ENCODE measurements at regions not wholly inside any gene's neighbourhood (a gene's known extent, or its start where the extent isn't known, plus 50 kb on each side); places are given as distances from the start of the nearest gene placed in this dataset.

DNA sequence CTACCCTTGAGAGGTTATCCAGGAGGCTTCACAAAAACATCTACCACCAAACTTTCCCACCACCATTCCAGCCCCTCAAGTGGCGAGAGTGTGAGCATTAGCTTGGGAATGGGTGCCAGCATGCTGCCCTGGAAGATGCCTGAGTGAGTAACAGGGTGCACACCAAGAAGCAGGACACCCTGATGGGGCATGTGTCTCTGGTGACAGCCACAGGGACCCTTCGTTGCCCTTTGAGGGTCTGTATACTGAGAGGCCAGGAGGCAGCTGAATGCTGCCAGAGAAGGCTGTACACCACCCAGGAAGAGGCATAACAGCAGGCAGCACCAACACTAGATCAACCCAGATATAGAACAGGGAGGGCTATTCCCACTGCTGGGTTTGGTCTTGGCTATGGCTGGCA, 233.6 kb upstream of the THSD7B start:
- Histone ChIP-seq H3K27me3 (ENCODE audit: control insufficient read depth, insufficient read depth, low read length) (no peaks in the 10 kb centered on the region), H3K4me3 (ENCODE audit: low read depth, low read length) (no peak overlapping the region), H3K36me3 (ENCODE audit: control insufficient read depth, insufficient read depth, low read length) (no peaks in the 10 kb centered on the region)
- no peak for DNase-seq (ENCODE audit: low read depth)
- TF ChIP-seq CTCF (IDR thresholded peaks at IDR 0.05; ENCODE audit: insufficient read depth, low read length, poor library complexity, severe bottlenecking): no peak

- no peak for TF ChIP-seq CTCF (IDR thresholded peaks at IDR 0.05; ENCODE audit: insufficient read depth, low read length, poor library complexity, severe bottlenecking)
- Histone ChIP-seq H3K27me3 (ENCODE audit: control insufficient read depth, insufficient read depth, low read length) (no peaks in the 10 kb centered on the region), H3K36me3 (ENCODE audit: control insufficient read depth, insufficient read depth, low read length) (no peaks in the 10 kb centered on the region), H3K4me3 (ENCODE audit: low read depth, low read length) (no peak overlapping the region)
- DNase-seq (ENCODE audit: low read depth): no peak
Observed at GRCh38 chr2:136530146-136530545, 235.2 kb upstream of the THSD7B start.

DNA sequence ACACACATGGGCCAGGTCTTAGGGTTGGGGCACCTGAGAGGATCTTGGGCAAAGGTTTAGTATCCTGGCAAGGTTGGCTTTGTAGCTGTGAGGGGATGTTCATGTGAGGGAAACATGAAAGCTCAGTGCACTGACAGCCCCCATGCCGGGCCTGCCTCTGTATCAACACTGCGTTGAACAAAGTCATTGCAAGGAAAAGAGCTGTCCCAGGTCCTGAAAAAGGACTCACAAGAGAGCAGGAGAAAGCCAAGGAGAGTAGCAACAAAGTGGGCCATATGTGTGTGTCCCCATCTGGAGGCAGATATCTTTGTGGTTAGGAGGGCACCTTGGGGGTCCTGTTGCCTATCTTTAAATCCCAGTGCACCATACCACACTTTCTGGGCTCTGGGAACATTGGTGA, 237.8 kb upstream of the THSD7B start:
- Histone ChIP-seq H3K36me3 (ENCODE audit: control insufficient read depth, insufficient read depth, low read length) (no peaks in the 10 kb centered on the region), H3K27me3 (ENCODE audit: control insufficient read depth, insufficient read depth, low read length) (no peaks in the 10 kb centered on the region), H3K4me3 (ENCODE audit: low read depth, low read length) (no peak overlapping the region)
- peak; percentile 7 for DNase-seq (ENCODE audit: low read depth)
- no peak for TF ChIP-seq CTCF (IDR thresholded peaks at IDR 0.05; ENCODE audit: insufficient read depth, low read length, poor library complexity, severe bottlenecking)

GRCh38 chr2:136522724-136523123, 242.6 kb upstream of the THSD7B start:
- H3K27me3 ChIP-seq (ENCODE audit: control insufficient read depth, insufficient read depth, low read length): no peaks in the 10 kb centered on the region
- no peak for DNase-seq (ENCODE audit: low read depth)
- TF ChIP-seq CTCF (IDR thresholded peaks at IDR 0.05; ENCODE audit: insufficient read depth, low read length, poor library complexity, severe bottlenecking): no peak
- no peak overlapping the region for H3K4me3 ChIP-seq (ENCODE audit: low read depth, low read length)
- H3K36me3 ChIP-seq (ENCODE audit: control insufficient read depth, insufficient read depth, low read length): no peaks in the 10 kb centered on the region

DNA sequence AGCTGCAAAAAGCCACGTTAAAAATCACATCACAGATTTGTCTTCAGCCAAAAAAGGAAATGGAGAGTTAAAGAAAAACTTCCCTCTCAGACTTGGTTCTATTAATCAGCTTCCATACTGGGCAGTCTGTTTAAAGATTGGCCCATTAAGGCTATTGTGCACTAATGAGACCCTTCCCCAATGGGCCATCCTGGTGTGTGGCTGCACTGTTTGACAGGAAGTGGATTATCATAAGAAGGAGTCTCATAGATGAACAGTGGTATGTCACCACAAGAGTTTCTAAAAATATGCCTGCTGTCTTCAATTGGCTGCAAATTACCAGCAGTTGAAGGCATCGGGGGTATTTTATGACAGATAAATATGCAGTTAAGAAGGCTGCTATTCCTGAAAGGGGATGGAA, 247.6 kb upstream of the THSD7B start:
- Histone ChIP-seq H3K27me3 (ENCODE audit: control insufficient read depth, insufficient read depth, low read length) (no peaks in the 10 kb centered on the region), H3K36me3 (ENCODE audit: control insufficient read depth, insufficient read depth, low read length) (no peaks in the 10 kb centered on the region), H3K4me3 (ENCODE audit: low read depth, low read length) (no peak overlapping the region)
- no peak for TF ChIP-seq CTCF (IDR thresholded peaks at IDR 0.05; ENCODE audit: insufficient read depth, low read length, poor library complexity, severe bottlenecking)
- DNase-seq (ENCODE audit: low read depth): no peak

- Histone ChIP-seq H3K36me3 (ENCODE audit: control insufficient read depth, insufficient read depth, low read length) (no peaks in the 10 kb centered on the region), H3K27me3 (ENCODE audit: control insufficient read depth, insufficient read depth, low read length) (no peaks in the 10 kb centered on the region), H3K4me3 (ENCODE audit: low read depth, low read length) (no peak overlapping the region)
- DNase-seq (ENCODE audit: low read depth): no peak
- no peak for TF ChIP-seq CTCF (IDR thresholded peaks at IDR 0.05; ENCODE audit: insufficient read depth, low read length, poor library complexity, severe bottlenecking)
Observed at GRCh38 chr2:136510244-136510643, 255.1 kb upstream of the THSD7B start.

Measured in kidney epithelial cell (primary cell).